NCI-H2227 (cell line): ENCODE measurements at regions not wholly inside any gene's neighbourhood (a gene's known extent, or its start where the extent isn't known, plus 50 kb on each side); places are given as distances from the start of the nearest gene placed in this dataset.

Source experiments
- DNase-seq: peaks from one replicate; lab custom pipeline; 2025; ENCODE audit not compliant: unreplicated experiment; lab: John Stamatoyannopoulos, UW

- DNase-seq, result no peak
These were observed 321.5 kb downstream of the BRINP1 start for GRCh38 chr9:119047513-119048307.

DNA sequence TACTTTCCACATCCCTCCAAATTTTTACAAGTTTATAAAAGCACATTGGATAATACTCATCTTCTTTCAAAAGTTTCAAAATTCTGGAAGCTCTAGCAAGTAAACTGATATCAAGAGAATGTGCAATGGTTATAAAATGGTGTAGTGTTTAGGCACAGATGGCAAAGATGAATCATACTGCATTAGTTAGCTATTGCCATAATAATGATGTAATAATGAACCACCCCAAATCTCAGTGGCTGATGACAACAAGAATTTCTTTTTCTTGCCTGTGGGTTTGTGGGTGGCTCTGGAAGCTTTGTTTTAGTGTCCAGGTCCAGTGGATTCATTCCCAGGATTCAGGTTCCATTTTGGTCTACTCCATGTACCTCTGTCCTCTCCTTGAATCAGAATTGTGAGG lies 319.0 kb downstream of the BRINP1 start:
- no peak for DNase-seq

GRCh38 chr9:119052339-119053030 lies 316.8 kb downstream of the BRINP1 start:
- no peak for DNase-seq

DNA sequence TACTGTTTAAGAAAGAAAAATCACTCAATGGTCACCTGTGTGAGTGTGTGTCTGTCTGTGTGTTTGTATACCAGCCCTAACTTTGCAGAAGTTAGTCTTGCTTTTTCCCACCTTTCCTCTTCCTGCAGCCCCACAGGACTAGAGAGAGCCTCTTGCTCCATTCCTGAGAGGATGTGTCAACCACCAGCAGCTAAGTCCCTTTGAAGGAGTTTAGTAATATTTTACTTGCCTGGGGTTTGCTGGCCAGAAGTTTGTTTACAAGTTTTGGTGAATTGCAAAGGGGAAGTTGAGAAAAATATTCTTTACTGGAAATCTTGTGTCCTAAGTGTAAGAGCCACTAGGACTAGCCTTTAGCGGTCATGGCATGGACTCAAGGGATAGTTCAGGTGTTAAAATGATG lies 316.2 kb downstream of the BRINP1 start:
- DNase-seq, result no peak

- no peak for DNase-seq
These were observed 308.4 kb downstream of the BRINP1 start for GRCh38 chr9:119060629-119061385.

DNA sequence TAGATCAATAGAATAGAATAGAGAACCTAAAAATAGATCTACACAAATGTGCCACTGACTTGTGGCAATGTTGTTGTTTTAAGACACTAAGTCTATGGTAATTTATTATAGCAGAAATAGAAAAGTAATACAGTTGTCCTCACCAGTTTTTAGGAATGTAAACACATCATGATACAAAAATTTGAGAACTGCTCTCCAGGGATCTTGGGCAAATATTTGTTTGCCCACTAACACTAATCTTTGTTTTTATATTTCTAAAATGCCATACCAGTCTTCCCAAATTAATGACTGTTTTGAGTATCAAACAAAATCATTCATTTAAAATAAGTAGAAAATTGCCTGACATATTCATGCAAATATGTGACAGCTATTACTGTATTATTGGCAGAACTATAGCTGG lies 297.6 kb downstream of the BRINP1 start:
- DNase-seq, result no peak

- no peak for DNase-seq
These were observed 295.2 kb downstream of the BRINP1 start for GRCh38 chr9:119074017-119074416.

GRCh38 chr9:119078015-119078414 lies 291.2 kb downstream of the BRINP1 start:
- no peak for DNase-seq

DNA sequence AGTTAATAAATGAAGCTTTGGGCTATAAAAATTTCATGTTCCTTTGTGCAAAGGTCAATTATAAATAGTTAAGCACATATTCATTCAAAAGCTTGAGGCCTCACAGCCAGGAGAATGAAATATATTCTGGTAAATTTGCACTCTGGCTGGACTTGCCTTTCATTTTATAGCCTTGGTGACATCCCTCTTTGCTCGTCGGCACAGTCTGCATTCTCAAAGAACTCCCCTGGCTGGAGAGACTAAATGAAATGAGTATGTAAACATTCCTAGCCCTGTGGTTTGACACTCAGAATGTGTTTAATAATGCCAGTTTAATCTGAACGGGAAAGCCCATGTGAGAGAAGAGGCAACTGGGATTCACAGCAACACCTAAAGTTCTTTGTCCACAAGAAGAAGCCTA lies 285.6 kb downstream of the BRINP1 start:
- no peak for DNase-seq

GRCh38 chr9:119086590-119086989 lies 282.6 kb downstream of the BRINP1 start:
- DNase-seq, result no peak

DNA sequence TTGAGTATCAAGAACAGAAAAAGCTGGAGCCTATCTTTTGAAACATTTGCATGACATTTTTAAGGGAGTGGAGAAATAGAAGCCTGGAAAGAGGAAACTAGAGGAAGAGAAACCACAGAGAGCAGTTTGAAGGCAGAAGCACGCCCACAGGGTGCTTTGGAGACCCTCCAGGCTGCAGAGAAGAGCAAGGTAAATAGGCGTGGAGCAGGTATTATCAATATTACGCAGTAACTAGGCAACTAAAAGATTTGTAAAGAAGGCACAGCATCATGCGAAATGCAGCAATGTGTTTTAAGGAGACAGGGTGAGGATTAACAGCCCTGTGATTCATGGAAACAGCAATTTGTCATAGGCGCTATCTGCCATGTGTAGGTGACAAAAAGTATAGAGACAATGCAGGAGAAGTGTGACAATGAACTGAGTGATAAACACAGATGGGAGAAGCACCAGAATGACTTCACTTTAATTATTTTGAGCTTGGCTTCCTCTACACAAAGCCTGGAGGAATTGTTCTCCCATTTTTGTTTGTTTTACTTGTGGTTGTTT lies 281.2 kb downstream of the BRINP1 start:
- DNase-seq, result peak; percentile 20

GRCh38 chr9:119091074-119091473 lies 278.2 kb downstream of the BRINP1 start:
- DNase-seq, result no peak

DNA sequence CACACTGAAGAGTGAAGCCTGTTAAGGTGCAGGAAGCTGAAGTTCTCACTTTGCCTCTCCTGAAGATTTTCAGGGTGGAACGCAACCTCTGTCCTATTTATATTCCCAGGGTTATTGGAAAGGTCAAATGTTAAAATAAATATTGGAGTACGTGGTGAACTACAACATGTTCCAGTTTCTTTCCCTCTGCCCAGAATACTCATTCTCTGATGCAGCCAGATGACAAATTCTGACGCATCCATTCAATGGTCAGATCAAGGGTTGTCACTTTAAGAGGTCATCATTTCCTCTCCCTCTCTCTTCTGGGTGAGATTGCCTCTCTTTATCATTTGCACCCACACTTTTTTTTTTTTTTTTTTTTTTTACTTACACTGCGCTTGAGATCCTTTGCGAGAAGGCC lies 277.1 kb downstream of the BRINP1 start:
- no peak for DNase-seq

DNA sequence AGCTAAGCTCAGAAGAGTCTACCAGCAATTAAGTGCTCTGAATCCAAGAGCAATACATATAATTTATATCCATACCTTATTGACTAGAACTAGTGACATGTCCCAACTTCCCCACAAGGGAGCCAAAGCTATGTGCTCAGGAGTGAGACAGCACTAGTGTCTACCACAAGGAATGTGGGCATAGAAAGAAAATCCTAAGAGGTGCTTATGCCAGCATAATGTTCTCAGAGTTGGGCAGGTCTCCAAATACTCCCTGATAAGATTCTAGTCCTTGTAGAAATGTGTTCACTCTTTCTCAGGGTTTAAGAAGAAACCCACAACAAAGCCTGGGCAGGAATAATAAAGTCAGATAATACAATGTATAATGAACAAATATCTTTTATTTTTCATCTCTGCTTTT lies 275.1 kb downstream of the BRINP1 start:
- DNase-seq, result no peak

GRCh38 chr9:119095072-119095471 lies 274.2 kb downstream of the BRINP1 start:
- no peak for DNase-seq

- peak; percentile 27 for DNase-seq
These were observed 268.2 kb downstream of the BRINP1 start for GRCh38 chr9:119101048-119101447.

GRCh38 chr9:119114681-119115080 lies 254.6 kb downstream of the BRINP1 start:
- no peak for DNase-seq
